IMR-90 (cell line): ENCODE measurements at regions not wholly inside any gene's neighbourhood (a gene's known extent, or its start where the extent isn't known, plus 50 kb on each side); places are given as distances from the start of the nearest gene placed in this dataset.
A peak's percentile ranks its signal among the peaks of the same experiment; 100 is the strongest.

Experiments used
- ATAC-seq: fragments of 200-7000 bp; cut with Tn5 transposase; 2 replicates; pipeline ENCODE4 v1.9.1; 2020; ENCODE audit warnings: low read depth, mild to moderate bottlenecking, moderate library complexity
- BruUV-seq: library from RNA; stranded (reverse); fragments of 400-500 nt; replicated peaks from 2 replicates; lab custom pipeline; 2021; lab: Mats Ljungman, UMichigan
- CTCF ChIA-PET: fragments of 300-600 bp; formaldehyde crosslinking; extraction: SDS; loops from one replicate; lab custom pipeline; 2021; ENCODE audit warnings: antibody characterized with exemption; lab: Yijun Ruan, JAX
- POLR2A ChIA-PET: fragments of 300-600 bp; sonication (Branson Sonifier 250); formaldehyde crosslinking; loops from one replicate; lab custom pipeline; 2022; ENCODE audit warnings: antibody characterized with exemption; ENCODE audit not compliant: unreplicated experiment; lab: Charles Lee
- DNase-seq: peaks from one replicate; pipeline ENCODE4 v3.0.0; 2013
- H2AFZ ChIP-seq: replicated peaks from 2 replicates; pipeline ENCODE3; 2013; ENCODE audit warnings: low read length, mild to moderate bottlenecking; ENCODE audit not compliant: poor library complexity
- H2AK5ac ChIP-seq: 2 replicates; pipeline ENCODE4 v1.6.1; 2013; ENCODE audit warnings: low read depth, low read length, inconsistent platforms
- H2AK9ac ChIP-seq: replicated peaks from 2 replicates; pipeline ENCODE3; 2013; ENCODE audit warnings: mild to moderate bottlenecking, low read depth, low read length, moderate library complexity; ENCODE audit not compliant: poor library complexity
- H2BK120ac ChIP-seq: 2 replicates; pipeline ENCODE4 v1.6.1; 2013; ENCODE audit warnings: low read depth, low read length, inconsistent platforms
- H2BK15ac ChIP-seq: 3 replicates; pipeline ENCODE4 v1.6.1; 2013; ENCODE audit warnings: low read depth, low read length, inconsistent platforms
- H2BK20ac ChIP-seq: 2 replicates; pipeline ENCODE4 v1.6.1; 2013; ENCODE audit warnings: low read depth, mild to moderate bottlenecking, inconsistent platforms, low read length, moderate library complexity
- H2BK5ac ChIP-seq: 2 replicates; pipeline ENCODE4 v1.6.1; 2013; ENCODE audit warnings: mild to moderate bottlenecking, low read depth, low read length, inconsistent platforms; ENCODE audit not compliant: poor library complexity, severe bottlenecking
- H3K14ac ChIP-seq: replicated peaks from 2 replicates; pipeline ENCODE4 v1.6.1; 2013; ENCODE audit warnings: low read depth, low read length, inconsistent platforms
- H3K18ac ChIP-seq: 2 replicates; pipeline ENCODE4 v1.6.1; 2013; ENCODE audit warnings: low read depth, low read length, control low read depth
- H3K23ac ChIP-seq: 2 replicates; pipeline ENCODE4 v1.6.1; 2013; ENCODE audit warnings: low read depth, low read length, inconsistent platforms
- H3K27ac ChIP-seq: 2 replicates; pipeline ENCODE4 v1.5.1; 2013; ENCODE audit warnings: mild to moderate bottlenecking, control low read depth, low read length; ENCODE audit not compliant: insufficient read depth
- H3K27me3 ChIP-seq: 2 replicates; pipeline ENCODE4 v1.6.1; 2013; ENCODE audit warnings: low read length; ENCODE audit not compliant: control insufficient read depth, insufficient read depth
- H3K36me3 ChIP-seq: 2 replicates; pipeline ENCODE4 v1.6.1; 2013; ENCODE audit warnings: low read length, mixed read lengths; ENCODE audit not compliant: control insufficient read depth, insufficient read depth
- H3K4ac ChIP-seq: 2 replicates; pipeline ENCODE4 v1.6.1; 2013; ENCODE audit warnings: low read depth, low read length, inconsistent platforms
- H3K4me1 ChIP-seq: 2 replicates; pipeline ENCODE4 v1.6.1; 2013; ENCODE audit warnings: low read length, mixed read lengths; ENCODE audit not compliant: control insufficient read depth, insufficient read depth
- H3K4me2 ChIP-seq: 2 replicates; pipeline ENCODE4 v1.6.1; 2013; ENCODE audit warnings: low read depth, mild to moderate bottlenecking, control low read depth, low read length, moderate library complexity
- H3K4me3 ChIP-seq: 2 replicates; pipeline ENCODE4 v1.5.1; 2013; ENCODE audit warnings: low read depth, mild to moderate bottlenecking, control low read depth, low read length, moderate library complexity; ENCODE audit not compliant: insufficient read depth
- H3K56ac ChIP-seq: 2 replicates; pipeline ENCODE4 v1.6.1; 2013; ENCODE audit warnings: low read length, inconsistent platforms; ENCODE audit not compliant: insufficient read depth; ENCODE audit errors: extremely low read depth
- H3K79me1 ChIP-seq, 2 experiments: 2 replicates each; pipeline ENCODE4 v1.6.1; 2013; ENCODE audit warnings: low read length in 2 of 2, inconsistent platforms in 1 of 2, low read depth in 1 of 2
- H3K9ac ChIP-seq: 2 replicates; pipeline ENCODE4 v1.6.1; 2013; ENCODE audit warnings: low read depth, low read length, control low read depth
- H3K9me1 ChIP-seq: 2 replicates; pipeline ENCODE4 v1.6.1; 2013; ENCODE audit warnings: low read length, inconsistent platforms; ENCODE audit not compliant: insufficient read depth
- H3K9me3 ChIP-seq: 2 replicates; pipeline ENCODE4 v1.6.1; 2013; ENCODE audit warnings: low read length; ENCODE audit not compliant: control insufficient read depth, insufficient read depth
- H4K20me1 ChIP-seq: 2 replicates; pipeline ENCODE4 v1.6.1; 2013; ENCODE audit warnings: low read length, inconsistent platforms; ENCODE audit not compliant: insufficient read depth
- H4K5ac ChIP-seq: 2 replicates; pipeline ENCODE4 v1.6.1; 2013; ENCODE audit warnings: mild to moderate bottlenecking, low read depth, low read length, control low read depth
- H4K8ac ChIP-seq, 2 experiments: 2 replicates each; pipeline ENCODE4 v1.6.1; 2013; ENCODE audit warnings: low read depth in 2 of 2, low read length in 2 of 2, control low read depth in 1 of 2, inconsistent platforms in 1 of 2
- H4K91ac ChIP-seq: 2 replicates; pipeline ENCODE4 v1.6.1; 2013; ENCODE audit warnings: low read depth, low read length, inconsistent platforms; ENCODE audit not compliant: insufficient read depth
- BHLHE40 ChIP-seq: fragments of 150-350 bp; IDR thresholded peaks from 2 replicates; pipeline ENCODE4 v1.6.1; 2016; ENCODE audit warnings: mild to moderate bottlenecking, low read depth, low read length
- CEBPB ChIP-seq: IDR thresholded peaks from 2 replicates; pipeline ENCODE4 v1.6.1; 2012; ENCODE audit warnings: low read depth, low read length, improper control_type of control experiment
- MAZ ChIP-seq: IDR thresholded peaks from 2 replicates; pipeline ENCODE4 v1.6.1; 2012; ENCODE audit warnings: low read depth, mild to moderate bottlenecking, low read length, improper control_type of control experiment, moderate library complexity, borderline replicate concordance
- RCOR1 ChIP-seq: IDR thresholded peaks from 2 replicates; pipeline ENCODE4 v1.6.1; 2012; ENCODE audit warnings: mild to moderate bottlenecking, low read length, improper control_type of control experiment; ENCODE audit not compliant: insufficient replicate concordance
- RFX5 ChIP-seq: IDR thresholded peaks from 2 replicates; pipeline ENCODE4 v1.8.0; 2012; ENCODE audit warnings: low read depth, mild to moderate bottlenecking, low read length, moderate library complexity
- WGBS, 2 experiments: methylation state at CpG; one replicate each; pipeline versions ENCODE4 v1.1.5 to v1.1.7; 2013; ENCODE audit warnings: missing lambda C conversion rate in 2 of 2; ENCODE audit not compliant: insufficient read length in 1 of 2; ENCODE audit errors: extremely low coverage in 2 of 2; 5-methylcytosine and 5-hydroxymethylcytosine counted together
- dilution Hi-C: fragments of 300-500 bp; cut with HindIII; formaldehyde crosslinking; loops from one replicate; pipeline ENCODE4 v1.14.3; 2018; ENCODE audit warnings: low sequenced_read_pairs; ENCODE audit not compliant: unreplicated experiment
- in situ Hi-C: fragments of 300-500 bp; cut with MboI; formaldehyde crosslinking; loops from 3 replicates; pipeline ENCODE4 v1.14.3; 2019; ENCODE audit warnings: low sequenced_read_pairs, inconsistent platforms, mixed read lengths
- intact Hi-C: fragments of 100-400 bp; cut with micrococcal nuclease; formaldehyde crosslinking; loops from 2 replicates; pipeline ENCODE4 v1.10.0; 2022

DNA sequence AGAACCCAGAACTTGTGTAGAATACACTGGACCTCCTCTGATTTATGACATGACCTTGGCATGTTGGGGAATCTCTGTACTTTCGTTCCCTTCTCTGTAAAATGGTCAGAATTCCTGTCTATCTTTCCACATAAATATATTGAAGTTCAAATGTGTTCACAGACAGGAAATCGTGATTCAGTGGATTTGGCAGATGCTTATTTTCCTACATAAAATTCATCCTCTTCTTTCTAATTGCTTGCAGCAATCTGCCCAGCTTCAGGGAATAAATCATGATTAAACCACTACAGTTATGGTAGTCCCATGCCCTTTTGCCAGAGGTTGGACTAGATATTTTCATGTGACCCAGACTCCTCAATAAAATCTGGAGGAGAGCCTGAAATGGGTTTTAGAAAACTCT is 52.1 kb upstream of the ARL15 start:
- Histone ChIP-seq H3K14ac (no peak overlapping the region), H2BK20ac (no peak overlapping the region), H3K4me3 (no peak overlapping the region), H4K91ac (no peak overlapping the region), H3K27me3 (peaks cover 13% of the 10 kb centered on the region), H3K4ac (no peak overlapping the region), H3K56ac (no peak overlapping the region), H2AK5ac (no peak overlapping the region), H2AK9ac (no peak overlapping the region), H3K23ac (no peak overlapping the region), H3K79me1 (no peaks in the 10 kb centered on the region), H3K18ac (no peak overlapping the region), H2BK120ac (no peak overlapping the region), H3K36me3 (no peaks in the 10 kb centered on the region), H3K4me2 (no peak overlapping the region), H2BK5ac (no peak overlapping the region), H2AFZ (no peak overlapping the region), H4K5ac (no peak overlapping the region), H3K27ac (no peak overlapping the region), H3K9me3 (no peaks in the 10 kb centered on the region), H4K8ac (no peak overlapping the region), H3K4me1 (peaks cover 4% of the 10 kb centered on the region), H4K20me1 (no peaks in the 10 kb centered on the region), H3K9me1 (peaks cover 8% of the 10 kb centered on the region; the same call in 1 of the 2 replicates), H3K9ac (no peak overlapping the region), H2BK15ac (no peak overlapping the region)
- in situ Hi-C loops (no loop called here), dilution Hi-C loops (no loop called here), intact Hi-C loops (no loop called here)
- ChIA-PET POLR2A (no interaction called here), CTCF (no interaction called here)
- peak; percentile 26 for DNase-seq
- no peak for ATAC-seq
- no CpG with 5 or more reads among the region's 2 CpGs for WGBS, 2 experiments
- BruUV-seq = no TSS peak
- TF ChIP-seq RFX5 = no peak
- no peak for TF ChIP-seq CEBPB
- no peak for TF ChIP-seq BHLHE40
- TF ChIP-seq RCOR1 = no peak
- TF ChIP-seq MAZ = no peak
